ENCODE measurements at regions not wholly inside any gene's neighbourhood (a gene's known extent, or its start where the extent isn't known, plus 50 kb on each side); places are given as distances from the start of the nearest gene placed in this dataset.

DNA sequence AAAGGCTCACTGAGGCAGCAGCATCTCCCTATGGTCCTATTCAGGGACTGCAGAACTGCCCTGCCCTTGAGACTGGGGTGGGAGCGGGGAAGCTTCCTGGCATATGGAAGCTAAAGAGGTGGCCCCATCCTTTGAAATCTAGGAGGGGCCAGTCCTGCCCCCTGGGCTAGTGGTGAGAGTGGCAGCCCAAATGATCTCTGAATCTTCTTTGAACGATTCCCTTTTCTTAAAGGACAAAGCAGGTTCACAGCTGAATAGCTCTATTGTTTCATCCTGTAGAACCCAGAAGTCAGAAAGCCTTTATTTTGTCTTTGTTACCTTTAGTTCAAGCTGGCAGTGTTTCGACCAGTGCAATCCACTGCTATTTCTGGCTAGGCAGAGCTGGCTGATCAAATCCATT, 741.9 kb downstream of the IRX1 start:
- TF ChIP-seq, protein P1, sequence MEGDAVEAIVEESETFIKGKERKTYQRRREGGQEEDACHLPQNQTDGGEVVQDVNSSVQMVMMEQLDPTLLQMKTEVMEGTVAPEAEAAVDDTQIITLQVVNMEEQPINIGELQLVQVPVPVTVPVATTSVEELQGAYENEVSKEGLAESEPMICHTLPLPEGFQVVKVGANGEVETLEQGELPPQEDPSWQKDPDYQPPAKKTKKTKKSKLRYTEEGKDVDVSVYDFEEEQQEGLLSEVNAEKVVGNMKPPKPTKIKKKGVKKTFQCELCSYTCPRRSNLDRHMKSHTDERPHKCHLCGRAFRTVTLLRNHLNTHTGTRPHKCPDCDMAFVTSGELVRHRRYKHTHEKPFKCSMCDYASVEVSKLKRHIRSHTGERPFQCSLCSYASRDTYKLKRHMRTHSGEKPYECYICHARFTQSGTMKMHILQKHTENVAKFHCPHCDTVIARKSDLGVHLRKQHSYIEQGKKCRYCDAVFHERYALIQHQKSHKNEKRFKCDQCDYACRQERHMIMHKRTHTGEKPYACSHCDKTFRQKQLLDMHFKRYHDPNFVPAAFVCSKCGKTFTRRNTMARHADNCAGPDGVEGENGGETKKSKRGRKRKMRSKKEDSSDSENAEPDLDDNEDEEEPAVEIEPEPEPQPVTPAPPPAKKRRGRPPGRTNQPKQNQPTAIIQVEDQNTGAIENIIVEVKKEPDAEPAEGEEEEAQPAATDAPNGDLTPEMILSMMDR (IDR thresholded peaks at IDR 0.05), result no peak
- TF ChIP-seq POLR2A (IDR thresholded peaks at IDR 0.05), result no peak

Data from esophagus squamous epithelium (tissue), 4 donors.